ENCODE measurements at regions not wholly inside any gene's neighbourhood (a gene's known extent, or its start where the extent isn't known, plus 50 kb on each side); places are given as distances from the start of the nearest gene placed in this dataset.

- H3K27ac ChIP-seq: no peak overlapping the region
- H3K4me3 ChIP-seq (ENCODE audit: low read depth, low read length): no peak overlapping the region
- in situ Hi-C loops (cut with HindIII; ENCODE audit: low pct_ligation_motif_present, low sequenced_read_pairs): no loop called here
- H3K27me3 ChIP-seq (replicated peaks): no peaks in the 10 kb centered on the region
- no peaks in the 10 kb centered on the region for H3K36me3 ChIP-seq (replicated peaks)
- no peak for TF ChIP-seq CTCF (IDR thresholded peaks at IDR 0.05; ENCODE audit: low read depth, low read length, missing control alignments)
- no peak for DNase-seq
These were observed 234.1 kb downstream of the ANKRD50 start for GRCh38 chr4:124478470-124478869.

GRCh38 chr4:124480061-124480460 is 232.5 kb downstream of the ANKRD50 start:
- no peak overlapping the region for H3K27ac ChIP-seq
- in situ Hi-C loops (cut with HindIII; ENCODE audit: low pct_ligation_motif_present, low sequenced_read_pairs): no loop called here
- no peaks in the 10 kb centered on the region for H3K27me3 ChIP-seq (replicated peaks)
- H3K4me3 ChIP-seq (ENCODE audit: low read depth, low read length): no peak overlapping the region
- no peaks in the 10 kb centered on the region for H3K36me3 ChIP-seq (replicated peaks)
- no peak for TF ChIP-seq CTCF (IDR thresholded peaks at IDR 0.05; ENCODE audit: low read depth, low read length, missing control alignments)
- no peak for DNase-seq

GRCh38 chr4:124481123-124481522 is 231.4 kb downstream of the ANKRD50 start:
- TF ChIP-seq CTCF (IDR thresholded peaks at IDR 0.05; ENCODE audit: low read depth, low read length, missing control alignments): no peak
- in situ Hi-C loops (cut with HindIII; ENCODE audit: low pct_ligation_motif_present, low sequenced_read_pairs): no loop called here
- no peak overlapping the region for H3K4me3 ChIP-seq (ENCODE audit: low read depth, low read length)
- H3K36me3 ChIP-seq (replicated peaks): no peaks in the 10 kb centered on the region
- H3K27ac ChIP-seq: no peak overlapping the region
- no peaks in the 10 kb centered on the region for H3K27me3 ChIP-seq (replicated peaks)
- no peak for DNase-seq

GRCh38 chr4:124483048-124483906 is 229.3 kb downstream of the ANKRD50 start:
- DNase-seq: peak; percentile 11
- no peak overlapping the region for H3K4me3 ChIP-seq (ENCODE audit: low read depth, low read length)
- no peak for TF ChIP-seq CTCF (IDR thresholded peaks at IDR 0.05; ENCODE audit: low read depth, low read length, missing control alignments)
- no peaks in the 10 kb centered on the region for H3K36me3 ChIP-seq (replicated peaks)
- in situ Hi-C loops (cut with HindIII; ENCODE audit: low pct_ligation_motif_present, low sequenced_read_pairs): no loop called here
- H3K27me3 ChIP-seq (replicated peaks): no peaks in the 10 kb centered on the region
- H3K27ac ChIP-seq: no peak overlapping the region

- TF ChIP-seq CTCF (IDR thresholded peaks at IDR 0.05; ENCODE audit: low read depth, low read length, missing control alignments): no peak
- Histone ChIP-seq H3K4me3 (ENCODE audit: low read depth, low read length) (no peak overlapping the region), H3K27ac (no peak overlapping the region), H3K36me3 (replicated peaks) (no peaks in the 10 kb centered on the region), H3K27me3 (replicated peaks) (no peaks in the 10 kb centered on the region)
- in situ Hi-C loops (cut with HindIII; ENCODE audit: low pct_ligation_motif_present, low sequenced_read_pairs): no loop called here
- no peak for DNase-seq
These were observed 228.5 kb downstream of the ANKRD50 start for GRCh38 chr4:124484008-124484407.

- DNase-seq: no peak
- Histone ChIP-seq H3K36me3 (replicated peaks) (no peaks in the 10 kb centered on the region), H3K27me3 (replicated peaks) (no peaks in the 10 kb centered on the region), H3K4me3 (ENCODE audit: low read depth, low read length) (no peak overlapping the region), H3K27ac (no peak overlapping the region)
- in situ Hi-C loops (cut with HindIII; ENCODE audit: low pct_ligation_motif_present, low sequenced_read_pairs): no loop called here
- TF ChIP-seq CTCF (IDR thresholded peaks at IDR 0.05; ENCODE audit: low read depth, low read length, missing control alignments): no peak
These were observed 227.6 kb downstream of the ANKRD50 start for GRCh38 chr4:124484940-124485339.

Measured in brain microvascular endothelial cell (primary cell).